ENCODE measurements at regions not wholly inside any gene's neighbourhood (a gene's known extent, or its start where the extent isn't known, plus 50 kb on each side); places are given as distances from the start of the nearest gene placed in this dataset.
"Not testable (repeated sequence)": the region's sequence is repeated elsewhere in the genome, so short reads cannot be mapped to it uniquely, and the experiment has no call there.

- no peak for DNase-seq (ENCODE audit: low spot score)
Observed at GRCh38 chr22:22374163-22374562, 129.6 kb downstream of the VPREB1 start.

- no peak for DNase-seq (ENCODE audit: low spot score)
Observed at GRCh38 chr22:22374579-22374978, 130.0 kb downstream of the VPREB1 start.

- DNase-seq (ENCODE audit: low spot score) = no peak
Observed at GRCh38 chr22:22375576-22376351, 131.2 kb downstream of the VPREB1 start.

- DNase-seq (ENCODE audit: low spot score) = no peak
Observed at GRCh38 chr22:22376352-22376706, 131.7 kb downstream of the VPREB1 start.

GRCh38 chr22:22376884-22377283 lies 131.7 kb downstream of the ZNF280B start:
- not testable (repeated sequence) for DNase-seq (ENCODE audit: low spot score)

GRCh38 chr22:22377335-22377734 lies 131.2 kb downstream of the ZNF280B start:
- no peak for DNase-seq (ENCODE audit: low spot score)

GRCh38 chr22:22378446-22379415 lies 129.8 kb downstream of the ZNF280B start:
- no peak for DNase-seq (ENCODE audit: low spot score)

GRCh38 chr22:22380098-22381030 lies 128.2 kb downstream of the ZNF280B start:
- DNase-seq (ENCODE audit: low spot score) = no peak

GRCh38 chr22:22381292-22381691 lies 127.2 kb downstream of the ZNF280B start:
- DNase-seq (ENCODE audit: low spot score) = not testable (repeated sequence)

- DNase-seq (ENCODE audit: low spot score) = no peak
Observed at GRCh38 chr22:22384267-22384666, 124.3 kb downstream of the ZNF280B start.

GRCh38 chr22:22384668-22385244 lies 123.8 kb downstream of the ZNF280B start:
- no peak for DNase-seq (ENCODE audit: low spot score)

- DNase-seq (ENCODE audit: low spot score) = no peak
Observed at GRCh38 chr22:22386602-22387385, 121.7 kb downstream of the ZNF280B start.

GRCh38 chr22:22387386-22387736 lies 121.2 kb downstream of the ZNF280B start:
- no peak for DNase-seq (ENCODE audit: low spot score)

- DNase-seq (ENCODE audit: low spot score) = no peak
Observed at GRCh38 chr22:22388090-22388489, 120.5 kb downstream of the ZNF280B start.

- DNase-seq (ENCODE audit: low spot score) = no peak
Observed at GRCh38 chr22:22388494-22388893, 120.0 kb downstream of the ZNF280B start.

GRCh38 chr22:22389467-22389866 lies 119.1 kb downstream of the ZNF280B start:
- no peak for DNase-seq (ENCODE audit: low spot score)

GRCh38 chr22:22390989-22391388 lies 117.6 kb downstream of the ZNF280B start:
- no peak for DNase-seq (ENCODE audit: low spot score)

GRCh38 chr22:22391543-22391942 lies 117.0 kb downstream of the ZNF280B start:
- DNase-seq (ENCODE audit: low spot score) = no peak

GRCh38 chr22:22392131-22392530 lies 116.4 kb downstream of the ZNF280B start:
- no peak for DNase-seq (ENCODE audit: low spot score)

- DNase-seq (ENCODE audit: low spot score) = no peak
Observed at GRCh38 chr22:22394591-22394990, 114.0 kb downstream of the ZNF280B start.

- DNase-seq (ENCODE audit: low spot score) = peak; percentile 4
Observed at GRCh38 chr22:22395245-22395644, 113.3 kb downstream of the ZNF280B start.
